ENCODE measurements at regions not wholly inside any gene's neighbourhood (a gene's known extent, or its start where the extent isn't known, plus 50 kb on each side); places are given as distances from the start of the nearest gene placed in this dataset.

DNA sequence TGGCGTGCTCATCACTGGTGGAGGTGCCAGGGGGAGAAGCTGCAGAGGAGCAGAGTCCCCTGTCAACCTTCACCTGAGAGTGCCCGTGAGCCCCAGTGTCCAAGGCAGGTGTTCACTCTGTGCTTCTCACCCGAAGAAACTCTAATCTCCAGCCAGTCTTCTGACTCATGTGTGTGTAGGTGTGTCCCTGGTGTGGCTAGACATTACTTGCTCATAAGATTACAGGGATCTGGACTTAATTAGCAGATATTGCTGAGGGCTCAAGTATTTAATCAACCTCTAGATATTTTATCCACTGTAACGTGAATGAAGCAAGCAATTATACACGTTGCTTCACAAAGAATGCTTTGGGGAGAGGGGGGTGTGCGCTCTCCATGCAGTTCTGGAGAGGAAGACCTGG lies 72.5 kb downstream of the MED10 start:
- Histone ChIP-seq H3K56ac (ENCODE audit: insufficient read length, low read depth, low read length) (no peak overlapping the region), H4K20me1 (ENCODE audit: control insufficient read depth, insufficient read depth, insufficient read length) (no peaks in the 10 kb centered on the region), H2BK15ac (ENCODE audit: low read depth, low read length) (no peak overlapping the region), H3K9me3 (ENCODE audit: control insufficient read depth, low read depth, low read length) (no peaks in the 10 kb centered on the region), H3K4me2 (ENCODE audit: insufficient read depth, insufficient read length, low read length) (no peak overlapping the region), H3T11ph (ENCODE audit: low read length) (no peak overlapping the region), H4K91ac (ENCODE audit: insufficient read length, low read depth, low read length) (no peak overlapping the region), H3K18ac (ENCODE audit: insufficient read length, low read depth, low read length) (no peak overlapping the region), H2AK5ac (ENCODE audit: insufficient read length, low read length) (no peak overlapping the region), H3K27ac (ENCODE audit: insufficient read length, low read depth, low read length) (no peak overlapping the region), H4K8ac (replicated peaks; ENCODE audit: insufficient read length, low read depth, low read length) (no peak overlapping the region), H2BK12ac (ENCODE audit: insufficient read length, low read depth, low read length) (no peak overlapping the region), H3K4me1 (ENCODE audit: insufficient read depth, low read length) (no peaks in the 10 kb centered on the region), H2AFZ (ENCODE audit: low read length) (no peak overlapping the region), H2BK20ac (ENCODE audit: low read depth, low read length, poor library complexity, severe bottlenecking) (no peak overlapping the region), H3K23ac (ENCODE audit: insufficient read length, low read depth, low read length) (no peak overlapping the region), H3K79me2 (ENCODE audit: insufficient read depth, low read length) (no peaks in the 10 kb centered on the region), H4K5ac (ENCODE audit: insufficient read length, low read depth, low read length) (no peak overlapping the region), H2BK120ac (ENCODE audit: low read depth, low read length, poor library complexity, severe bottlenecking) (no peak overlapping the region), H3K27me3 (ENCODE audit: insufficient read depth, low read length) (peaks cover 33% of the 10 kb centered on the region), H3K79me1 (ENCODE audit: insufficient read depth, low read depth, low read length, poor library complexity, severe bottlenecking) (no peaks in the 10 kb centered on the region), H3K4ac (ENCODE audit: low read depth, low read length) (no peak overlapping the region), H3K23me2 (ENCODE audit: insufficient read length, low read depth, low read length, poor library complexity, severe bottlenecking) (no peaks in the 10 kb centered on the region), H2BK5ac (ENCODE audit: insufficient read length, low read length) (no peak overlapping the region), H3K9ac (ENCODE audit: extremely low read depth, insufficient read length, low read length) (no peak overlapping the region), H3K14ac (ENCODE audit: insufficient read depth, low read length) (no peak overlapping the region)
- no peak for DNase-seq
- H3K9me3 Mint-ChIP-seq: no peaks in the 10 kb centered on the region; a peak in 1 of 5 replicates
- peaks cover 3% of the 10 kb centered on the region for H3K27me3 Mint-ChIP-seq (ENCODE audit: low read depth)
- TF ChIP-seq, protein P1, sequence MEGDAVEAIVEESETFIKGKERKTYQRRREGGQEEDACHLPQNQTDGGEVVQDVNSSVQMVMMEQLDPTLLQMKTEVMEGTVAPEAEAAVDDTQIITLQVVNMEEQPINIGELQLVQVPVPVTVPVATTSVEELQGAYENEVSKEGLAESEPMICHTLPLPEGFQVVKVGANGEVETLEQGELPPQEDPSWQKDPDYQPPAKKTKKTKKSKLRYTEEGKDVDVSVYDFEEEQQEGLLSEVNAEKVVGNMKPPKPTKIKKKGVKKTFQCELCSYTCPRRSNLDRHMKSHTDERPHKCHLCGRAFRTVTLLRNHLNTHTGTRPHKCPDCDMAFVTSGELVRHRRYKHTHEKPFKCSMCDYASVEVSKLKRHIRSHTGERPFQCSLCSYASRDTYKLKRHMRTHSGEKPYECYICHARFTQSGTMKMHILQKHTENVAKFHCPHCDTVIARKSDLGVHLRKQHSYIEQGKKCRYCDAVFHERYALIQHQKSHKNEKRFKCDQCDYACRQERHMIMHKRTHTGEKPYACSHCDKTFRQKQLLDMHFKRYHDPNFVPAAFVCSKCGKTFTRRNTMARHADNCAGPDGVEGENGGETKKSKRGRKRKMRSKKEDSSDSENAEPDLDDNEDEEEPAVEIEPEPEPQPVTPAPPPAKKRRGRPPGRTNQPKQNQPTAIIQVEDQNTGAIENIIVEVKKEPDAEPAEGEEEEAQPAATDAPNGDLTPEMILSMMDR (conservative IDR thresholded peaks at IDR 0.05): no peak
- peaks cover 17 to 20% of the 10 kb centered on the region in 2 experiments for H3K4me1 Mint-ChIP-seq
- no CpG with 5 or more reads among the region's 6 CpGs for WGBS (ENCODE audit: extremely low coverage, insufficient read length, low lambda C conversion rate)
- H3K36me3 Mint-ChIP-seq (ENCODE audit: insufficient read depth in 1 of 3, low read depth in 3 of 3): no peaks in the 10 kb centered on the region
- no peak overlapping the region for H3K27ac Mint-ChIP-seq
- no peak overlapping the region for H3K4me3 Mint-ChIP-seq
